HEK293 (cell line): ENCODE measurements at regions not wholly inside any gene's neighbourhood (a gene's known extent, or its start where the extent isn't known, plus 50 kb on each side); places are given as distances from the start of the nearest gene placed in this dataset.

Experiments used
- CTCF ChIA-PET: fragments of 350-600 bp; formaldehyde crosslinking; extraction: SDS; loops from one replicate; lab custom pipeline; 2021; ENCODE audit warnings: antibody characterized with exemption; lab: Yijun Ruan, JAX
- POLR2A ChIA-PET: fragments of 300-600 bp; formaldehyde crosslinking; extraction: SDS; loops from one replicate; lab custom pipeline; 2020; ENCODE audit warnings: antibody characterized with exemption, inconsistent platforms; lab: Yijun Ruan, JAX
- H3K27ac ChIP-seq: fragments of 200-500 bp; sonication (Bioruptor generic); 2 replicates; pipeline ENCODE4 v1.5.1; 2014; ENCODE audit warnings: low read depth, low read length, control low read depth, inconsistent platforms; ENCODE audit errors: extremely low read depth
- H3K36me3 ChIP-seq, 2 experiments: fragments of 200-500 bp in 1 of 2; sonication (Bioruptor generic) in 1 of 2; 1 replicate in 1 of 2; 2 replicates in 1 of 2; pipeline ENCODE4 v1.5.1; 2014 to 2017; ENCODE audit warnings: inconsistent platforms in 2 of 2, low read length in 2 of 2; ENCODE audit not compliant: control insufficient read depth in 2 of 2, insufficient read depth in 1 of 2
- H3K4me1 ChIP-seq: fragments of 200-500 bp; sonication (Bioruptor generic); 2 replicates; pipeline ENCODE4 v1.5.1; 2014; ENCODE audit warnings: mild to moderate bottlenecking, low read length, inconsistent platforms; ENCODE audit not compliant: control insufficient read depth, insufficient read depth
- H3K4me3 ChIP-seq: 2 replicates; pipeline ENCODE4 v1.5.1; 2011; ENCODE audit warnings: low read depth, mild to moderate bottlenecking, control low read depth, low read length, moderate library complexity
- H3K9me3 ChIP-seq: fragments of 200-500 bp; sonication (Bioruptor generic); 2 replicates; pipeline ENCODE4 v1.5.1; 2014; ENCODE audit warnings: low read depth, low read length, inconsistent platforms; ENCODE audit not compliant: control insufficient read depth, insufficient read depth
- KLF1 ChIP-seq: fragments of 450-650 bp; formaldehyde crosslinking; IDR thresholded peaks from 2 replicates; pipeline ENCODE4 v1.5.1; 2016; ENCODE audit warnings: missing biosample characterization, missing genetic modification characterization
- MZF1 ChIP-seq: fragments of 450-650 bp; formaldehyde crosslinking; IDR thresholded peaks from 2 replicates; pipeline ENCODE4 v1.5.1; 2017; ENCODE audit warnings: missing biosample characterization, missing genetic modification characterization, borderline replicate concordance
- SALL2 ChIP-seq: fragments of 450-650 bp; formaldehyde crosslinking; IDR thresholded peaks from 2 replicates; pipeline ENCODE4 v1.5.0; 2017; ENCODE audit warnings: missing biosample characterization, mild to moderate bottlenecking, missing genetic modification characterization, borderline replicate concordance
- SCRT2 ChIP-seq: fragments of 450-650 bp; formaldehyde crosslinking; IDR thresholded peaks from 2 replicates; pipeline ENCODE4 v1.5.1; 2016; ENCODE audit warnings: missing biosample characterization, missing genetic modification characterization
- TSHZ1 ChIP-seq: fragments of 450-650 bp; formaldehyde crosslinking; IDR thresholded peaks from 2 replicates; pipeline ENCODE4 v1.5.1; 2016; ENCODE audit warnings: missing biosample characterization, missing genetic modification characterization, borderline replicate concordance
- ZBTB20 ChIP-seq: fragments of 450-650 bp; formaldehyde crosslinking; IDR thresholded peaks from 2 replicates; pipeline ENCODE4 v1.5.1; 2016; ENCODE audit warnings: missing biosample characterization, missing genetic modification characterization
- ZEB2 ChIP-seq: fragments of 450-650 bp; formaldehyde crosslinking; IDR thresholded peaks from 2 replicates; pipeline ENCODE4 v1.5.1; 2016; ENCODE audit warnings: missing biosample characterization, missing genetic modification characterization
- ZFP69B ChIP-seq: fragments of 450-650 bp; formaldehyde crosslinking; IDR thresholded peaks from 2 replicates; pipeline ENCODE4 v1.5.1; 2016; ENCODE audit warnings: missing biosample characterization, missing genetic modification characterization
- ZNF10 ChIP-seq: fragments of 450-650 bp; formaldehyde crosslinking; IDR thresholded peaks from 2 replicates; pipeline ENCODE4 v1.5.1; 2017; ENCODE audit warnings: missing biosample characterization, missing genetic modification characterization
- ZNF155 ChIP-seq: fragments of 450-650 bp; formaldehyde crosslinking; IDR thresholded peaks from 2 replicates; pipeline ENCODE4 v1.5.1; 2016; ENCODE audit warnings: missing biosample characterization, missing genetic modification characterization
- ZNF26 ChIP-seq: fragments of 450-650 bp; formaldehyde crosslinking; IDR thresholded peaks from 2 replicates; pipeline ENCODE4 v1.5.1; 2016; ENCODE audit warnings: missing biosample characterization, missing genetic modification characterization
- ZNF394 ChIP-seq: fragments of 450-650 bp; formaldehyde crosslinking; IDR thresholded peaks from 2 replicates; pipeline ENCODE4 v1.5.1; 2016; ENCODE audit warnings: missing biosample characterization, missing genetic modification characterization, mild to moderate bottlenecking, moderate library complexity, borderline replicate concordance
- ZNF449 ChIP-seq: fragments of 450-650 bp; formaldehyde crosslinking; IDR thresholded peaks from 2 replicates; pipeline ENCODE4 v1.5.1; 2017; ENCODE audit warnings: missing biosample characterization, mild to moderate bottlenecking, missing genetic modification characterization, moderate library complexity
- ZNF473 ChIP-seq: fragments of 450-650 bp; formaldehyde crosslinking; IDR thresholded peaks from 2 replicates; pipeline ENCODE4 v1.5.1; 2017; ENCODE audit warnings: missing biosample characterization, missing genetic modification characterization
- ZNF510 ChIP-seq: fragments of 450-650 bp; formaldehyde crosslinking; IDR thresholded peaks from 2 replicates; pipeline ENCODE4 v1.5.1; 2018; ENCODE audit warnings: mild to moderate bottlenecking, missing genetic modification characterization, missing biosample characterization; ENCODE audit not compliant: insufficient replicate concordance
- ZNF514 ChIP-seq: fragments of 450-650 bp; formaldehyde crosslinking; IDR thresholded peaks from 2 replicates; pipeline ENCODE4 v1.5.1; 2016; ENCODE audit warnings: missing biosample characterization, missing genetic modification characterization
- ZNF600 ChIP-seq: fragments of 450-650 bp; formaldehyde crosslinking; IDR thresholded peaks from 2 replicates; pipeline ENCODE4 v1.5.1; 2016; ENCODE audit warnings: missing biosample characterization, missing genetic modification characterization
- ZNF621 ChIP-seq: fragments of 450-650 bp; formaldehyde crosslinking; IDR thresholded peaks from 2 replicates; pipeline ENCODE4 v1.5.1; 2017; ENCODE audit warnings: missing biosample characterization, missing genetic modification characterization
- ZNF645 ChIP-seq: fragments of 450-650 bp; formaldehyde crosslinking; IDR thresholded peaks from 2 replicates; pipeline ENCODE4; 2016; ENCODE audit warnings: missing biosample characterization, missing genetic modification characterization
- ZNF76 ChIP-seq: fragments of 450-650 bp; formaldehyde crosslinking; IDR thresholded peaks from 2 replicates; pipeline ENCODE4; 2016; ENCODE audit warnings: low read depth, missing biosample characterization, missing genetic modification characterization, borderline replicate concordance
- ZNF792 ChIP-seq: fragments of 450-650 bp; formaldehyde crosslinking; IDR thresholded peaks from 2 replicates; pipeline ENCODE4 v1.5.1; 2016; ENCODE audit warnings: missing biosample characterization, missing genetic modification characterization
- ZNF830 ChIP-seq: fragments of 450-650 bp; IDR thresholded peaks from 2 replicates; pipeline ENCODE4 v1.5.0; 2018; ENCODE audit warnings: missing biosample characterization, missing genetic modification characterization, low read depth, mild to moderate bottlenecking, moderate library complexity
- ZSCAN16 ChIP-seq: fragments of 450-650 bp; formaldehyde crosslinking; IDR thresholded peaks from 2 replicates; pipeline ENCODE4 v1.5.1; 2016; ENCODE audit warnings: missing biosample characterization, missing genetic modification characterization
- ZSCAN23 ChIP-seq: fragments of 450-650 bp; formaldehyde crosslinking; IDR thresholded peaks from 2 replicates; pipeline ENCODE4 v1.5.1; 2016; ENCODE audit warnings: missing biosample characterization, missing genetic modification characterization

GRCh38 chr15:38617831-38618230 is 53.2 kb upstream of the RASGRP1 start:
- POLR2A ChIA-PET: no interaction called here
- H3K9me3 ChIP-seq: no peaks in the 10 kb centered on the region
- no peaks in the 10 kb centered on the region for H3K36me3 ChIP-seq
- H3K4me1 ChIP-seq: no peaks in the 10 kb centered on the region
- H3K27ac ChIP-seq: no peak overlapping the region
- TF ChIP-seq ZNF10 (tag by site-specific recombination) (no peak), ZBTB20 (tag by site-specific recombination) (no peak), TSHZ1 (tag by site-specific recombination) (no peak), ZEB2 (no peak), SCRT2 (tag by site-specific recombination) (no peak), KLF1 (tag by site-specific recombination) (no peak), ZNF510 (tag by site-specific recombination) (no peak), ZSCAN16 (tag by site-specific recombination) (no peak), MZF1 (tag by site-specific recombination) (no peak), ZNF792 (no peak), ZNF600 (tag by site-specific recombination) (no peak)
- CTCF ChIA-PET: interaction anchor here (0.6 to 1.2 kb wide), 3 partner anchors 8 to 1138 kb away, joined by 3 to 4 read pairs (median 3); no protein-coding TSS in a partner anchor
- H3K4me3 ChIP-seq: no peak overlapping the region

GRCh38 chr15:38618242-38618955 is 53.8 kb upstream of the RASGRP1 start:
- H3K27ac ChIP-seq: no peak overlapping the region
- CTCF ChIA-PET: interaction anchor here (1.2 kb wide), 1 partner anchor 9 kb away, joined by 3 read pairs; no protein-coding TSS in a partner anchor
- TF ChIP-seq ZNF449 (tag by site-specific recombination): no peak
- TF ChIP-seq, all 188 proteins: peak for 0
- Histone ChIP-seq H3K36me3 (no peaks in the 10 kb centered on the region), H3K4me3 (no peak overlapping the region), H3K9me3 (no peaks in the 10 kb centered on the region), H3K4me1 (no peaks in the 10 kb centered on the region)
- POLR2A ChIA-PET: no interaction called here

GRCh38 chr15:38620098-38620497 is 55.5 kb upstream of the RASGRP1 start:
- Histone ChIP-seq H3K27ac (no peak overlapping the region), H3K9me3 (no peaks in the 10 kb centered on the region), H3K36me3 (no peaks in the 10 kb centered on the region), H3K4me1 (no peaks in the 10 kb centered on the region), H3K4me3 (no peak overlapping the region)
- CTCF ChIA-PET: interaction anchor here (0.7 kb wide), 1 partner anchor 422 kb away, joined by 5 read pairs; no protein-coding TSS in a partner anchor
- POLR2A ChIA-PET: no interaction called here
- TF ChIP-seq SCRT2 (tag by site-specific recombination) (no peak), ZSCAN23 (no peak), ZNF621 (no peak), ZNF394 (tag by site-specific recombination) (no peak), ZNF26 (no peak), SALL2 (tag by site-specific recombination) (no peak), ZNF830 (tag by site-specific recombination) (no peak), ZNF645 (tag by site-specific recombination) (no peak), ZFP69B (tag by site-specific recombination) (no peak), ZNF514 (tag by site-specific recombination) (no peak), ZNF473 (no peak), ZNF76 (tag by site-specific recombination) (no peak), ZNF155 (tag by site-specific recombination) (no peak), MZF1 (tag by site-specific recombination) (no peak)
